Kidney epithelial cell (primary cell): ENCODE measurements at regions not wholly inside any gene's neighbourhood (a gene's known extent, or its start where the extent isn't known, plus 50 kb on each side); places are given as distances from the start of the nearest gene placed in this dataset.

ENCODE experiments used
- DNase-seq: peaks from one replicate; pipeline ENCODE4 v3.0.0-alpha.2; 2010; ENCODE audit warnings: low read depth
- H3K27me3 ChIP-seq: 2 replicates; pipeline ENCODE4 v1.6.0; 2011; ENCODE audit warnings: low read length; ENCODE audit not compliant: control insufficient read depth, insufficient read depth
- H3K36me3 ChIP-seq: 2 replicates; pipeline ENCODE4 v1.5.1; 2011; ENCODE audit warnings: low read length; ENCODE audit not compliant: control insufficient read depth, insufficient read depth
- H3K4me3 ChIP-seq: 2 replicates; pipeline ENCODE4 v1.5.1; 2011; ENCODE audit warnings: low read depth, mild to moderate bottlenecking, control low read depth, low read length
- TF ChIP-seq, protein P1 (sequence below): IDR thresholded peaks from 2 replicates; pipeline ENCODE4 v1.5.1; 2011; ENCODE audit warnings: mild to moderate bottlenecking, moderate library complexity, low read length, control low read depth, inconsistent platforms; ENCODE audit not compliant: insufficient read depth, poor library complexity, severe bottlenecking

- TF ChIP-seq, protein P1, sequence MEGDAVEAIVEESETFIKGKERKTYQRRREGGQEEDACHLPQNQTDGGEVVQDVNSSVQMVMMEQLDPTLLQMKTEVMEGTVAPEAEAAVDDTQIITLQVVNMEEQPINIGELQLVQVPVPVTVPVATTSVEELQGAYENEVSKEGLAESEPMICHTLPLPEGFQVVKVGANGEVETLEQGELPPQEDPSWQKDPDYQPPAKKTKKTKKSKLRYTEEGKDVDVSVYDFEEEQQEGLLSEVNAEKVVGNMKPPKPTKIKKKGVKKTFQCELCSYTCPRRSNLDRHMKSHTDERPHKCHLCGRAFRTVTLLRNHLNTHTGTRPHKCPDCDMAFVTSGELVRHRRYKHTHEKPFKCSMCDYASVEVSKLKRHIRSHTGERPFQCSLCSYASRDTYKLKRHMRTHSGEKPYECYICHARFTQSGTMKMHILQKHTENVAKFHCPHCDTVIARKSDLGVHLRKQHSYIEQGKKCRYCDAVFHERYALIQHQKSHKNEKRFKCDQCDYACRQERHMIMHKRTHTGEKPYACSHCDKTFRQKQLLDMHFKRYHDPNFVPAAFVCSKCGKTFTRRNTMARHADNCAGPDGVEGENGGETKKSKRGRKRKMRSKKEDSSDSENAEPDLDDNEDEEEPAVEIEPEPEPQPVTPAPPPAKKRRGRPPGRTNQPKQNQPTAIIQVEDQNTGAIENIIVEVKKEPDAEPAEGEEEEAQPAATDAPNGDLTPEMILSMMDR: no peak
- DNase-seq: no peak
- Histone ChIP-seq H3K27me3 (no peaks in the 10 kb centered on the region), H3K36me3 (no peaks in the 10 kb centered on the region), H3K4me3 (no peak overlapping the region)
Observed at GRCh38 chr16:5480431-5481195, 383.0 kb upstream of the EEF2KMT start.

DNA sequence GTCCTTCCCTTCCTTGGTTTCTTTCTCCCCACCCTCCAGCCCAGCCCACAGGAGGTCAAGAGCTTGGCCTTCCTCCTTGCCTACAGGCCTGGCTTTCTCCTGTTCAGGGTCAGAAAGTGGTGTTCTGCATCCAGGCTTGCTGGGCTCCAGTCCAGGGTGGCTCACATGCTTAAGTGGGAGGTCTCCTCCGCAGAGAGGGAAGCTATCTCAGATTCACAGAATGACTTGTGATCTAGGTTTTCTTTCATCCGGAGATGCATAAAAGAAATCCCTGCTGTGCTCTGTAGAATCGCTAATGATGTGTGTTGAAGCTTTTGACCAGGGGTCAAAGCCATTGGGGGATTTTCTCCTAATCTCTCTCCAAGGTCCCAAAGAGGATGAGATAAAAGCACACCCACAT is 382.3 kb upstream of the EEF2KMT start:
- no peak for DNase-seq
- Histone ChIP-seq H3K36me3 (no peaks in the 10 kb centered on the region), H3K4me3 (no peak overlapping the region), H3K27me3 (no peaks in the 10 kb centered on the region)
- TF ChIP-seq, protein P1: no peak

- DNase-seq: no peak
- no peaks in the 10 kb centered on the region for H3K36me3 ChIP-seq
- H3K4me3 ChIP-seq: no peak overlapping the region
- TF ChIP-seq, protein P1: no peak
- H3K27me3 ChIP-seq: no peaks in the 10 kb centered on the region
Observed at GRCh38 chr16:5478036-5478435, 380.4 kb upstream of the EEF2KMT start.

DNA sequence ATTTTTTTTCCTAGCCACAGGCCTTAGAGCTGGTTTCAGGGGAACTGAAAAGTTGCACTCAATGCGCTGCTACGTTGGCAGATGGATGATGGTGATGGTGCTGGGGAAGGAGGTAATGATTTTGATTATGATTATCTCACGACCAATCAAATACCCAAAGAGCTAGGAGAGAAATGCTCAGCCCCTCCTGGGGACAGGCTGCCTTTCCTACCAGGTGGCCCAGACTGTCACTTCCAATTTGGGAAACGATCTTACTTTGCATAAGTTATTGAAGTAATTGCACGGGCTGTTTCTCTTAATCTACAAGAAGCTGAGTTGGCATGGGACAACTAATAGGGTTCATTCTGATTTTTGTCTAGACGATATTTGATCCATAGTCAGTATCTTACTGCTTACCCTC is 379.7 kb upstream of the EEF2KMT start:
- TF ChIP-seq, protein P1: no peak
- no peaks in the 10 kb centered on the region for H3K36me3 ChIP-seq
- no peak for DNase-seq
- H3K27me3 ChIP-seq: no peaks in the 10 kb centered on the region
- H3K4me3 ChIP-seq: no peak overlapping the region

GRCh38 chr16:5472552-5472951 is 375.0 kb upstream of the EEF2KMT start:
- TF ChIP-seq, protein P1: no peak
- no peak for DNase-seq
- Histone ChIP-seq H3K36me3 (no peaks in the 10 kb centered on the region), H3K4me3 (no peak overlapping the region), H3K27me3 (no peaks in the 10 kb centered on the region)

- no peak for DNase-seq
- Histone ChIP-seq H3K4me3 (no peak overlapping the region), H3K36me3 (no peaks in the 10 kb centered on the region), H3K27me3 (no peaks in the 10 kb centered on the region)
- TF ChIP-seq, protein P1: no peak
Observed at GRCh38 chr16:5468488-5468887, 370.9 kb upstream of the EEF2KMT start.
